Keratinocyte (primary cell): ENCODE measurements at regions not wholly inside any gene's neighbourhood (a gene's known extent, or its start where the extent isn't known, plus 50 kb on each side); places are given as distances from the start of the nearest gene placed in this dataset.

Experiments
- EZH2 ChIP-seq: IDR thresholded peaks from one replicate; pipeline ENCODE4 v1.6.1; 2012; ENCODE audit warnings: inconsistent platforms, mild to moderate bottlenecking, low read length, moderate library complexity
- TF ChIP-seq, protein P1 (sequence below), 3 experiments: IDR thresholded peaks in 1 of 3; conservative IDR thresholded peaks in 1 of 3; optimal IDR thresholded peaks in 1 of 3; 2 replicates in 2 of 3; 3 replicates in 1 of 3; pipeline versions ENCODE3 to v1.5.1; 2011; ENCODE audit warnings: low read length in 3 of 3, mild to moderate bottlenecking in 3 of 3, moderate library complexity in 2 of 3, control low read depth in 1 of 3, inconsistent platforms in 1 of 3; ENCODE audit not compliant: insufficient read depth in 2 of 3; ENCODE audit errors: extremely low read depth in 1 of 3

DNA sequence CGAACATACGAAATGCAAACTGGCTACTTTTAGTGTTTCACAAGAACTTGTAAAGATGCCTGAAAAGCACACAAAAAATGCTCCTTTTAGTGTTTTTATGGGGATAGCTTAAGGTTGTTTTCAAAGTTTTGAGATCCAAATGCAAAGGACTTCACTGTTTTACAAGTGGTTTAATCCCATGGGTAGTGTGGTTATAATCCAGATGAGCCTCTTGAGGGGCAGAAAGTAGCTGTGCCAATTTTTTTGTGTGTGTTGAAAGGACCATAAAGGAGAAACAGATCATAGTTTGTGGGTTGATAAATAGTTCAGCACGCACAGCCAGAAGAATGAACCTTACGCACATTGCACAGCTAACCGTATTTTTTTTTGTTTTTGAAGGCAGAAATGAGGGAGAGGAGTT is 126.9 kb upstream of the GIMD1 start:
- TF ChIP-seq, protein P1, sequence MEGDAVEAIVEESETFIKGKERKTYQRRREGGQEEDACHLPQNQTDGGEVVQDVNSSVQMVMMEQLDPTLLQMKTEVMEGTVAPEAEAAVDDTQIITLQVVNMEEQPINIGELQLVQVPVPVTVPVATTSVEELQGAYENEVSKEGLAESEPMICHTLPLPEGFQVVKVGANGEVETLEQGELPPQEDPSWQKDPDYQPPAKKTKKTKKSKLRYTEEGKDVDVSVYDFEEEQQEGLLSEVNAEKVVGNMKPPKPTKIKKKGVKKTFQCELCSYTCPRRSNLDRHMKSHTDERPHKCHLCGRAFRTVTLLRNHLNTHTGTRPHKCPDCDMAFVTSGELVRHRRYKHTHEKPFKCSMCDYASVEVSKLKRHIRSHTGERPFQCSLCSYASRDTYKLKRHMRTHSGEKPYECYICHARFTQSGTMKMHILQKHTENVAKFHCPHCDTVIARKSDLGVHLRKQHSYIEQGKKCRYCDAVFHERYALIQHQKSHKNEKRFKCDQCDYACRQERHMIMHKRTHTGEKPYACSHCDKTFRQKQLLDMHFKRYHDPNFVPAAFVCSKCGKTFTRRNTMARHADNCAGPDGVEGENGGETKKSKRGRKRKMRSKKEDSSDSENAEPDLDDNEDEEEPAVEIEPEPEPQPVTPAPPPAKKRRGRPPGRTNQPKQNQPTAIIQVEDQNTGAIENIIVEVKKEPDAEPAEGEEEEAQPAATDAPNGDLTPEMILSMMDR (optimal IDR thresholded peaks at IDR 0.05 in 1 of 3, IDR thresholded peaks at IDR 0.05 in 1 of 3, conservative IDR thresholded peaks at IDR 0.05 in 1 of 3; ENCODE audit: extremely low read depth in 1 of 3, insufficient read depth in 2 of 3, low read length in 3 of 3) = no peak
- TF ChIP-seq EZH2 = no peak
